ENCODE measurements at regions not wholly inside any gene's neighbourhood (a gene's known extent, or its start where the extent isn't known, plus 50 kb on each side); places are given as distances from the start of the nearest gene placed in this dataset.
A peak's percentile ranks its signal among the peaks of the same experiment; 100 is the strongest.

DNA sequence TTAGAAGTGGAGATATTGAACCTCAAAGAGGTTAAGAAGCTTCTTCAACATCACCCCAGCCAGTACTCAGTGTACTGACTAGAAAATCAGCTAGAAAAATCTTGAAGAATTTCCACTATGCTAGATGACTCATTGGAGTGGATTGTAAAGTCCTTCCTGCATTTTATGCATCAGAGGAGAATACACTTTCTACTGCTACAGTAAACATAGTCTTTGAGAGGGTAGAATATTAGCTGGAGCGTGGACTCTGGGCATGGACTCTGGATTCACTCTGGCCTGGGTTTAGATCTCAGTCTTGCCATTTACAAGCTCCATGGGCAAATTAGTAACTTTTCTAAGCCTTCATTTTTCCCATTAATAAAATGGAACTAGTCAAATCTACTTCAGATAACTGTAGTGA lies 215.9 kb downstream of the IRS1 start:
- H3K27me3 Mint-ChIP-seq (ENCODE audit: insufficient read depth, low read depth, poor library complexity): no peaks in the 10 kb centered on the region
- Histone ChIP-seq H3K27me3 (ENCODE audit: insufficient read depth) (no peaks in the 10 kb centered on the region), H3K36me3 (ENCODE audit: insufficient read depth) (no peaks in the 10 kb centered on the region), H3K4me1 (ENCODE audit: insufficient read depth) (peaks cover 14% of the 10 kb centered on the region; the same call in 1 of the 2 replicates), H4K20me1 (replicated peaks; ENCODE audit: insufficient read depth) (no peaks in the 10 kb centered on the region), H3K27ac (ENCODE audit: low read depth) (no peak overlapping the region), H3K4me2 (no peak overlapping the region), H3K4me3 (no peak overlapping the region), H3K79me2 (replicated peaks; ENCODE audit: insufficient read depth) (no peaks in the 10 kb centered on the region), H2AFZ (no peak overlapping the region), H3F3A (replicated peaks; ENCODE audit: low read depth) (no peaks in the 10 kb centered on the region), H3K9me2 (ENCODE audit: insufficient read depth) (peaks cover 15% of the 10 kb centered on the region)
- ATAC-seq (no peak), DNase-seq (ENCODE audit: low spot score) (no peak)
- no peak overlapping the region for H3K4me3 Mint-ChIP-seq
- H3K27ac Mint-ChIP-seq: no peak overlapping the region
- H3K36me3 Mint-ChIP-seq (ENCODE audit: low read depth): no peaks in the 10 kb centered on the region
- H3K4me1 Mint-ChIP-seq: peaks cover 19% of the 10 kb centered on the region
- H3K9me3 Mint-ChIP-seq: no peaks in the 10 kb centered on the region
- TF ChIP-seq EZH2 (IDR thresholded peaks at IDR 0.05; ENCODE audit: low read depth, unreplicated experiment) (no peak), STAT1 (IDR thresholded peaks at IDR 0.05; ENCODE audit: unreplicated experiment) (no peak)
- TF ChIP-seq, protein P1, sequence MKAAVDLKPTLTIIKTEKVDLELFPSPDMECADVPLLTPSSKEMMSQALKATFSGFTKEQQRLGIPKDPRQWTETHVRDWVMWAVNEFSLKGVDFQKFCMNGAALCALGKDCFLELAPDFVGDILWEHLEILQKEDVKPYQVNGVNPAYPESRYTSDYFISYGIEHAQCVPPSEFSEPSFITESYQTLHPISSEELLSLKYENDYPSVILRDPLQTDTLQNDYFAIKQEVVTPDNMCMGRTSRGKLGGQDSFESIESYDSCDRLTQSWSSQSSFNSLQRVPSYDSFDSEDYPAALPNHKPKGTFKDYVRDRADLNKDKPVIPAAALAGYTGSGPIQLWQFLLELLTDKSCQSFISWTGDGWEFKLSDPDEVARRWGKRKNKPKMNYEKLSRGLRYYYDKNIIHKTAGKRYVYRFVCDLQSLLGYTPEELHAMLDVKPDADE (IDR thresholded peaks at IDR 0.05): no peak

DNA sequence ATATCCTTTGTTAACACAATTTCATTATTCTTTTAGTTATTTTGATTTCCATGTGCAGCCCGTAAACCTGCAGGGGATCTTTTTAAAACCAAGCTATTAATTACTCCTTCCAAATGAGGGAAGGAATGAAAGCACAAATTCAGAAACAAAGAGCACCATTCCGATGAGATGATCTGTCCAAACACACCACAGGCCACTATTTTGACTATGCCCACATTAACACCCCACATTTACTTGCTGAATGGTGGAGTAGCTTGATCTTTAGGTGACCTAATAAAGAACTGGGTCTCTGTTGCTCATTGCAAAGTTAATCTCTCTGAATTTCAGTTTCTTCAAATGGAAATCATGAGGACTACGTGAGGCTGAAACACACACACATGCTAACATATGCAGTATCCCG lies 218.0 kb downstream of the IRS1 start:
- no peaks in the 10 kb centered on the region for H3K27me3 Mint-ChIP-seq (ENCODE audit: insufficient read depth, low read depth, poor library complexity)
- Histone ChIP-seq H3K4me3 (no peak overlapping the region), H4K20me1 (replicated peaks; ENCODE audit: insufficient read depth) (no peaks in the 10 kb centered on the region), H3K4me1 (ENCODE audit: insufficient read depth) (peaks cover 14% of the 10 kb centered on the region; the same call in 1 of the 2 replicates), H3K36me3 (ENCODE audit: insufficient read depth) (no peaks in the 10 kb centered on the region), H3F3A (replicated peaks; ENCODE audit: low read depth) (no peaks in the 10 kb centered on the region), H3K9me2 (ENCODE audit: insufficient read depth) (peaks cover 15% of the 10 kb centered on the region), H3K27me3 (ENCODE audit: insufficient read depth) (no peaks in the 10 kb centered on the region), H3K4me2 (peak overlapping the region; percentile 23; the same call in 1 of the 2 replicates), H2AFZ (peak overlapping the region; percentile 83), H3K79me2 (replicated peaks; ENCODE audit: insufficient read depth) (no peaks in the 10 kb centered on the region), H3K27ac (ENCODE audit: low read depth) (no peak overlapping the region)
- H3K4me3 Mint-ChIP-seq: no peak overlapping the region
- no peak overlapping the region for H3K27ac Mint-ChIP-seq
- no peaks in the 10 kb centered on the region for H3K36me3 Mint-ChIP-seq (ENCODE audit: low read depth)
- DNase-seq (ENCODE audit: low spot score) (no peak), ATAC-seq (no peak)
- peaks cover 19% of the 10 kb centered on the region for H3K4me1 Mint-ChIP-seq
- H3K9me3 Mint-ChIP-seq: no peaks in the 10 kb centered on the region
- TF ChIP-seq, protein P2, sequence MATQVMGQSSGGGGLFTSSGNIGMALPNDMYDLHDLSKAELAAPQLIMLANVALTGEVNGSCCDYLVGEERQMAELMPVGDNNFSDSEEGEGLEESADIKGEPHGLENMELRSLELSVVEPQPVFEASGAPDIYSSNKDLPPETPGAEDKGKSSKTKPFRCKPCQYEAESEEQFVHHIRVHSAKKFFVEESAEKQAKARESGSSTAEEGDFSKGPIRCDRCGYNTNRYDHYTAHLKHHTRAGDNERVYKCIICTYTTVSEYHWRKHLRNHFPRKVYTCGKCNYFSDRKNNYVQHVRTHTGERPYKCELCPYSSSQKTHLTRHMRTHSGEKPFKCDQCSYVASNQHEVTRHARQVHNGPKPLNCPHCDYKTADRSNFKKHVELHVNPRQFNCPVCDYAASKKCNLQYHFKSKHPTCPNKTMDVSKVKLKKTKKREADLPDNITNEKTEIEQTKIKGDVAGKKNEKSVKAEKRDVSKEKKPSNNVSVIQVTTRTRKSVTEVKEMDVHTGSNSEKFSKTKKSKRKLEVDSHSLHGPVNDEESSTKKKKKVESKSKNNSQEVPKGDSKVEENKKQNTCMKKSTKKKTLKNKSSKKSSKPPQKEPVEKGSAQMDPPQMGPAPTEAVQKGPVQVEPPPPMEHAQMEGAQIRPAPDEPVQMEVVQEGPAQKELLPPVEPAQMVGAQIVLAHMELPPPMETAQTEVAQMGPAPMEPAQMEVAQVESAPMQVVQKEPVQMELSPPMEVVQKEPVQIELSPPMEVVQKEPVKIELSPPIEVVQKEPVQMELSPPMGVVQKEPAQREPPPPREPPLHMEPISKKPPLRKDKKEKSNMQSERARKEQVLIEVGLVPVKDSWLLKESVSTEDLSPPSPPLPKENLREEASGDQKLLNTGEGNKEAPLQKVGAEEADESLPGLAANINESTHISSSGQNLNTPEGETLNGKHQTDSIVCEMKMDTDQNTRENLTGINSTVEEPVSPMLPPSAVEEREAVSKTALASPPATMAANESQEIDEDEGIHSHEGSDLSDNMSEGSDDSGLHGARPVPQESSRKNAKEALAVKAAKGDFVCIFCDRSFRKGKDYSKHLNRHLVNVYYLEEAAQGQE (IDR thresholded peaks at IDR 0.05; ENCODE audit: unreplicated experiment): no peak
- TF ChIP-seq, protein P3, sequence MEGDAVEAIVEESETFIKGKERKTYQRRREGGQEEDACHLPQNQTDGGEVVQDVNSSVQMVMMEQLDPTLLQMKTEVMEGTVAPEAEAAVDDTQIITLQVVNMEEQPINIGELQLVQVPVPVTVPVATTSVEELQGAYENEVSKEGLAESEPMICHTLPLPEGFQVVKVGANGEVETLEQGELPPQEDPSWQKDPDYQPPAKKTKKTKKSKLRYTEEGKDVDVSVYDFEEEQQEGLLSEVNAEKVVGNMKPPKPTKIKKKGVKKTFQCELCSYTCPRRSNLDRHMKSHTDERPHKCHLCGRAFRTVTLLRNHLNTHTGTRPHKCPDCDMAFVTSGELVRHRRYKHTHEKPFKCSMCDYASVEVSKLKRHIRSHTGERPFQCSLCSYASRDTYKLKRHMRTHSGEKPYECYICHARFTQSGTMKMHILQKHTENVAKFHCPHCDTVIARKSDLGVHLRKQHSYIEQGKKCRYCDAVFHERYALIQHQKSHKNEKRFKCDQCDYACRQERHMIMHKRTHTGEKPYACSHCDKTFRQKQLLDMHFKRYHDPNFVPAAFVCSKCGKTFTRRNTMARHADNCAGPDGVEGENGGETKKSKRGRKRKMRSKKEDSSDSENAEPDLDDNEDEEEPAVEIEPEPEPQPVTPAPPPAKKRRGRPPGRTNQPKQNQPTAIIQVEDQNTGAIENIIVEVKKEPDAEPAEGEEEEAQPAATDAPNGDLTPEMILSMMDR (conservative IDR thresholded peaks at IDR 0.05; ENCODE audit: low read depth in 2 of 2): no peak
- TF ChIP-seq JUNB (IDR thresholded peaks at IDR 0.05; ENCODE audit: unreplicated experiment) (no peak), ZNF331 (CRISPR knock-in tag; IDR thresholded peaks at IDR 0.05; ENCODE audit: low read depth) (no peak), STAT1 (IDR thresholded peaks at IDR 0.05; ENCODE audit: unreplicated experiment) (no peak)
- TF ChIP-seq, protein P1 (IDR thresholded peaks at IDR 0.05): no peak
